ENCODE measurements at regions not wholly inside any gene's neighbourhood (a gene's known extent, or its start where the extent isn't known, plus 50 kb on each side); places are given as distances from the start of the nearest gene placed in this dataset.

DNA sequence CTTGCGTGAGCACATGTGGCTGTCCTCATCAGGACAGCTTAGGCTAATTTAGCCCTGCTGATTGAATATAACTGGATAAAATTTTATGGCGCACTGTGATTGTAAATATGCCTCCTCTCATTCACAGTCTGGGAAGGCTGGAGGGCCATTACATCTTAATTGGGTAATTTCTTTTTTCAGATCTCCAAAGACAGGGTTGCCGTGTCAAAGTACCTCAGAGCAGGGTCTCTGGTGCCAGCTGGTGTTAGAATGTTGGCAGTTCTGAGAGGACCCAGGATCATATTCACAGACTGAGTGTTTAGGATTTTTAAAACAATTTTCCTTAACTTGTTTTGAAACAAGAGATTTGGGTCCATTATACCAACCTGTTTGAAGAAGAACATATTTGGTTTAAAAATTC, 455.7 kb upstream of the TLE4 start:
- TF ChIP-seq, protein P1, sequence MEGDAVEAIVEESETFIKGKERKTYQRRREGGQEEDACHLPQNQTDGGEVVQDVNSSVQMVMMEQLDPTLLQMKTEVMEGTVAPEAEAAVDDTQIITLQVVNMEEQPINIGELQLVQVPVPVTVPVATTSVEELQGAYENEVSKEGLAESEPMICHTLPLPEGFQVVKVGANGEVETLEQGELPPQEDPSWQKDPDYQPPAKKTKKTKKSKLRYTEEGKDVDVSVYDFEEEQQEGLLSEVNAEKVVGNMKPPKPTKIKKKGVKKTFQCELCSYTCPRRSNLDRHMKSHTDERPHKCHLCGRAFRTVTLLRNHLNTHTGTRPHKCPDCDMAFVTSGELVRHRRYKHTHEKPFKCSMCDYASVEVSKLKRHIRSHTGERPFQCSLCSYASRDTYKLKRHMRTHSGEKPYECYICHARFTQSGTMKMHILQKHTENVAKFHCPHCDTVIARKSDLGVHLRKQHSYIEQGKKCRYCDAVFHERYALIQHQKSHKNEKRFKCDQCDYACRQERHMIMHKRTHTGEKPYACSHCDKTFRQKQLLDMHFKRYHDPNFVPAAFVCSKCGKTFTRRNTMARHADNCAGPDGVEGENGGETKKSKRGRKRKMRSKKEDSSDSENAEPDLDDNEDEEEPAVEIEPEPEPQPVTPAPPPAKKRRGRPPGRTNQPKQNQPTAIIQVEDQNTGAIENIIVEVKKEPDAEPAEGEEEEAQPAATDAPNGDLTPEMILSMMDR (IDR thresholded peaks at IDR 0.05; ENCODE audit: insufficient read depth, low read depth, low read length) = no peak
- no peak for TF ChIP-seq EZH2 (IDR thresholded peaks at IDR 0.05; ENCODE audit: insufficient read depth, low read length)
- Histone ChIP-seq H3K9me3 (ENCODE audit: insufficient read depth, low read depth, low read length) (no peaks in the 10 kb centered on the region), H3K9ac (ENCODE audit: low read length) (no peak overlapping the region), H3K4me1 (ENCODE audit: insufficient read depth, low read length) (no peaks in the 10 kb centered on the region), H3K27ac (ENCODE audit: low read depth, low read length) (no peak overlapping the region), H3K36me3 (ENCODE audit: insufficient read depth, low read length) (no peaks in the 10 kb centered on the region), H2AFZ (ENCODE audit: low read depth, low read length) (no peak overlapping the region), H4K20me1 (ENCODE audit: insufficient read depth, low read length) (no peaks in the 10 kb centered on the region), H3K79me2 (ENCODE audit: insufficient read depth, low read length) (no peaks in the 10 kb centered on the region), H3K4me2 (ENCODE audit: low read length) (no peak overlapping the region), H3K4me3 (ENCODE audit: insufficient read depth, low read depth, low read length) (no peak overlapping the region), H3K27me3 (ENCODE audit: insufficient read depth, low read length) (no peaks in the 10 kb centered on the region)
- H3K27me3 Mint-ChIP-seq (ENCODE audit: low read depth, unreplicated experiment) = peaks cover 4% of the 10 kb centered on the region
- H3K27ac Mint-ChIP-seq (ENCODE audit: unreplicated experiment) = no peak overlapping the region
- FAIRE-seq (no peak), DNase-seq (ENCODE audit: low read depth) (no peak)
- no peaks in the 10 kb centered on the region for H3K4me1 Mint-ChIP-seq (ENCODE audit: low read depth, unreplicated experiment)
- H3K9me3 Mint-ChIP-seq (ENCODE audit: unreplicated experiment) = no peaks in the 10 kb centered on the region
- no peaks in the 10 kb centered on the region for H3K36me3 Mint-ChIP-seq (ENCODE audit: low read depth, unreplicated experiment)
- H3K4me3 Mint-ChIP-seq (ENCODE audit: unreplicated experiment) = no peak overlapping the region

DNA sequence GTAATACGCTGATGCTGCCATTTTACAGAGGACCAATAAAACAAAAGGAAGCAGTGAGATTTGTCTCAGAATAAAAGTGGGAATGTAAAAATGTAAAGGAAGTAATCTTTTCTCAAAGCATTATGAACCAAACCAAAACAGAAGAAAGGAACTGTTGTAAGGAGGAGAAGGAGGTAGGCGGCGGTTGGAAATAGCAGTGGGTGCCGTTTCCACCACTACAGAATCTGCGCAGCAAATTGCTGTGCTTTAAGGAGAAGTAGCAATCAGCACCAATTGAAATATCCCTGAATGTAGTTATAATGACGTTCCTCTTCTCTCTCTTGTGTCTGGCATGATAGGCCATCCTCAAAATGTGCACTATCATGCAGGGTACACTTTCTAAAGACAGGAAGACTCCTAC, 455.1 kb upstream of the TLE4 start:
- DNase-seq (ENCODE audit: low read depth) = no peak
- no peaks in the 10 kb centered on the region for H3K36me3 ChIP-seq (ENCODE audit: insufficient read depth, low read length)
- H3K9me3 ChIP-seq (ENCODE audit: insufficient read depth, low read depth, low read length) = no peaks in the 10 kb centered on the region
- Mint-ChIP-seq H3K27ac (ENCODE audit: unreplicated experiment) (no peak overlapping the region), H3K27me3 (ENCODE audit: low read depth, unreplicated experiment) (peaks cover 4% of the 10 kb centered on the region), H3K9me3 (ENCODE audit: unreplicated experiment) (no peaks in the 10 kb centered on the region), H3K4me1 (ENCODE audit: low read depth, unreplicated experiment) (no peaks in the 10 kb centered on the region), H3K36me3 (ENCODE audit: low read depth, unreplicated experiment) (no peaks in the 10 kb centered on the region), H3K4me3 (ENCODE audit: unreplicated experiment) (no peak overlapping the region)
- H3K27me3 ChIP-seq (ENCODE audit: insufficient read depth, low read length) = no peaks in the 10 kb centered on the region
- H3K9ac ChIP-seq (ENCODE audit: low read length) = no peak overlapping the region
- no peak overlapping the region for H3K4me2 ChIP-seq (ENCODE audit: low read length)
- no peak overlapping the region for H3K4me3 ChIP-seq (ENCODE audit: insufficient read depth, low read depth, low read length)
- no peaks in the 10 kb centered on the region for H3K79me2 ChIP-seq (ENCODE audit: insufficient read depth, low read length)
- no peak for FAIRE-seq
- H3K4me1 ChIP-seq (ENCODE audit: insufficient read depth, low read length) = no peaks in the 10 kb centered on the region
- TF ChIP-seq EZH2 (IDR thresholded peaks at IDR 0.05; ENCODE audit: insufficient read depth, low read length) = no peak
- TF ChIP-seq, protein P1 (IDR thresholded peaks at IDR 0.05; ENCODE audit: insufficient read depth, low read depth, low read length) = no peak
- no peaks in the 10 kb centered on the region for H4K20me1 ChIP-seq (ENCODE audit: insufficient read depth, low read length)
- no peak overlapping the region for H3K27ac ChIP-seq (ENCODE audit: low read depth, low read length)
- H2AFZ ChIP-seq (ENCODE audit: low read depth, low read length) = no peak overlapping the region

DNA sequence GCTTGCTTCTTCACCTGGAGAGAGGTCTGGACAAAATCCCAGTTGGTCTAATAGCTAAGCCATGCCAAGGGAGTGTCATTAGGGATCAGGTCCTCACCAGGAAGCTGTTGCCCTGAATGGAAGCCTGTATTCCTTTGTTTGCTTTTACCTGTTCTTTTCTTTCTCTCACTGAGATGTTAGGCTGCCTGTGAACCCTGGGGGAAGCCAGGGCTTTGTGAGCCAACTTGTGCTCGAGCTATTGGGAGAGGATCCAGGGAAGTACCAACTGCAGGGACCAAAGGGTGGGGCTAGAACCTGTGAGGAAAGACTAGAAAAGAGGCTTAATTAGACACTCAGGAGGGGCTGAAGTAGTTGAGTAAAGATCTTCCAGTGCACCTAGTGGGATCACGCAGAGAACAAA, 451.2 kb upstream of the TLE4 start:
- H3K36me3 Mint-ChIP-seq (ENCODE audit: low read depth, unreplicated experiment) = no peaks in the 10 kb centered on the region
- H3K4me1 Mint-ChIP-seq (ENCODE audit: low read depth, unreplicated experiment) = no peaks in the 10 kb centered on the region
- no peak for TF ChIP-seq EZH2 (IDR thresholded peaks at IDR 0.05; ENCODE audit: insufficient read depth, low read length)
- TF ChIP-seq, protein P1 (IDR thresholded peaks at IDR 0.05; ENCODE audit: insufficient read depth, low read depth, low read length) = no peak
- H3K4me2 ChIP-seq (ENCODE audit: low read length) = no peak overlapping the region
- H3K4me3 Mint-ChIP-seq (ENCODE audit: unreplicated experiment) = no peak overlapping the region
- no peaks in the 10 kb centered on the region for H3K36me3 ChIP-seq (ENCODE audit: insufficient read depth, low read length)
- H2AFZ ChIP-seq (ENCODE audit: low read depth, low read length) = no peak overlapping the region
- H3K4me1 ChIP-seq (ENCODE audit: insufficient read depth, low read length) = no peaks in the 10 kb centered on the region
- H3K27ac ChIP-seq (ENCODE audit: low read depth, low read length) = no peak overlapping the region
- H3K9me3 ChIP-seq (ENCODE audit: insufficient read depth, low read depth, low read length) = no peaks in the 10 kb centered on the region
- no peaks in the 10 kb centered on the region for H3K27me3 ChIP-seq (ENCODE audit: insufficient read depth, low read length)
- H3K4me3 ChIP-seq (ENCODE audit: insufficient read depth, low read depth, low read length) = no peak overlapping the region
- no peak for DNase-seq (ENCODE audit: low read depth)
- no peaks in the 10 kb centered on the region for H3K9me3 Mint-ChIP-seq (ENCODE audit: unreplicated experiment)
- no peaks in the 10 kb centered on the region for H4K20me1 ChIP-seq (ENCODE audit: insufficient read depth, low read length)
- no peak for FAIRE-seq
- H3K27me3 Mint-ChIP-seq (ENCODE audit: low read depth, unreplicated experiment) = peaks cover 4% of the 10 kb centered on the region
- H3K9ac ChIP-seq (ENCODE audit: low read length) = no peak overlapping the region
- no peaks in the 10 kb centered on the region for H3K79me2 ChIP-seq (ENCODE audit: insufficient read depth, low read length)
- no peak overlapping the region for H3K27ac Mint-ChIP-seq (ENCODE audit: unreplicated experiment)

Measured in astrocyte (in vitro differentiated cells and primary cell).